GM19438 (cell line): ENCODE measurements at regions not wholly inside any gene's neighbourhood (a gene's known extent, or its start where the extent isn't known, plus 50 kb on each side); places are given as distances from the start of the nearest gene placed in this dataset.
"Not testable (repeated sequence)": the region's sequence is repeated elsewhere in the genome, so short reads cannot be mapped to it uniquely, and the experiment has no call there.

Experiments
- ATAC-seq: cut with Tn5 transposase; IDR thresholded peaks from one replicate; pipeline ENCODE4 v1.9.1; 2021; ENCODE audit warnings: low read depth; ENCODE audit not compliant: unreplicated experiment

DNA sequence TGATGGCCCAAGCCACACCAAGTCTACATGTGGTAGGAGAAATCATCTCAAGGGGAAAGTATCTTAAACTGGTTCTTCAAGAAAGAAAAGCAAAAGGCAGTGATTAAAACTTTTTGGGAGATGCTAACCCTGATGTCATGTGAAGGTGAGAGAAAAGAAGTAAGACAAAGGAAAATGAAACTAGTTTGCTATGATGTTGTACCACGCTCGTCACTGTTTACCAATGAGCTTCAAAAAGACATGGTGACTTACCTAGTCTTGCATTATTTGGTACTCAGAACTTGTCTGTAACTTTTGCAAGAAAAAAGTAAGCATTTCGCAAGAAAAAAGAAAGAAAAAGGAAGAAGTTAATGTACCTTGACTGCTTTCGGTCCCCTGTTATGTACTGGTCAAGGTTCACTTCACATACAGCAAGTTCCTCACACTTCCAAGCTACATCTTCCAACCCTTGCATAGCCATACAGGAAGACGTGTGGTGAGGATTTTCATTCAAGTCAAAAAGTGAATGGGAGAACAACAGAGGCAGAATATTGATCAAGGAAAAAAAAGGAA is 739.3 kb downstream of the NR2F1-AS1 start:
- no peak for ATAC-seq

DNA sequence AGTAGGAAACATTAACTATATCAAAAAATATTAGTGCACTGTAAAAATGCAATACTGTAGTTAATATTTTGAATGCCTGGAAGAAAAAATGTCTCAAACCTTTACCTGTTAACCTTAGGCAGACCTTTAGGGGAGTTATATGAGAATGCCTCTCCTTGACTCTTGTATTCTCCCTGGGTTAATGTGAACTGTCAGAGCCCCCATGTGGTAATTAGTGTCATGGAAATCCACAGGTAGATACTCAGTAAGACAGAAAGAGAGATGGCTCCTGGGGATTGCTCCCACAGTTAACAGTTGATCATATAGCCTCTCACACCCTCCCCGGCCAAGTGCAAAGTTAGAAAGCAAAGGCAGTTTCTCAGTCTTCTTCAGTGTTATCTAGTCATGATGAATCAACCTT is 742.8 kb downstream of the NR2F1-AS1 start:
- no peak for ATAC-seq

GRCh38 chr5:92836855-92837755 is 743.9 kb downstream of the NR2F1-AS1 start:
- ATAC-seq: no peak

DNA sequence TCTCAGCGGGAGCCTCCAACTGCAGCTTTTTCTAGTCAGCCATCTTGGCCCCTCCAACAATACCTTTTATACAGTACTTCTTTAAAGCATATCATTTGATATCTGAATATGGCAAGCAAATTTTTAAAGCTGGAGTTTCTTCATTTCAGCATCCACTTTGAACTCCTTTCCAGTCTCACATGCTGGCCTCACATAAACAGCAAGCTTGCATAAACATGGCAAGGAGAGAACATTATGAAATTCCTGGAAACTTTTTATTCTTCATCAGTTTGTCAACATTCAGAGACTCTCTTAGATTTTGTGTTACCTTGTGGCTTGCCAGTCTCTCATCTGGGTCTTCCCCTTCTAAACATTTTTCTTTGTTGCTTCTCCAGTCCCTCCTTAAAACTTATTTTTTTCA is 745.3 kb downstream of the NR2F1-AS1 start:
- ATAC-seq: no peak

DNA sequence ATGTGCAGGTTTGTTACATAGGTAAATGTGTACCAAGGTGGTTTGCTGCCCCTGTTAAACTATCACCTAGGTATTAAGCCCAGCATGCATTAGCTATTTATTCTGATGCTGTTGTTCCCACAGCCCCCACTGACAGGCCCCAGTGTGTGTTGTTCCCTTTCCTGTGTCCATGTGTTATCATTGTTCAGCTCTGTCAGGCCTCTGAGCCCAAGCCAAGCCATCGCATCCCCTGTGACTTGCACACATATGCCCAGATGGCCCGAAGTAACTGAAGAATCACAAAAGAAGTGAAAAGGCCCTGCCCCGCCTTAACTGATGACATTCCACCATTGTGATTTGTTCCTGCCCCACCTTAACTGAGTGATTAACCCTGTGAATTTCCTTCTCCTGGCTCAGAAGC is 757.5 kb downstream of the NR2F1-AS1 start:
- ATAC-seq: not testable (repeated sequence)

- ATAC-seq: no peak
Observed at GRCh38 chr5:92822183-92822582, 758.8 kb downstream of the NR2F1-AS1 start.

GRCh38 chr5:92809855-92810465 is 771.1 kb downstream of the NR2F1-AS1 start:
- no peak for ATAC-seq

- ATAC-seq: no peak
Observed at GRCh38 chr5:92808474-92808873, 772.5 kb downstream of the NR2F1-AS1 start.

DNA sequence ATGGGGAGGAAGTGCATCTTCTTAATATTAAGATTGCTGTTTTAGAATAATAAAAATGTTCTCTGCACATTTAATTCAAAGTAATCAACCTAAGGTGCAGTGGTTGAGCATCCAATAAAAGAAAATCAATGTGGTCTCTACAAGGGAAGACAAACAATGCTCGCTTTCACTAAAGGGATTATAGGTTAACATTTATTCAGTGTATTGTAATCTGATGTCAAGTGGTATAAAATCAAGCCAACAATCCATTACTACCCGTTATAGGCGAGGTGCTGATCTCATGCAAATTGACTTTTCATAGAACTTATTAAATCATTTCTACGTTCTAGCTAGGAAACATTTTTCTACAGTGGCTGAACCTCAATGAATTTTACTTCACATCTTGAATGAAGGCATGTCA is 773.9 kb downstream of the NR2F1-AS1 start:
- ATAC-seq: no peak

DNA sequence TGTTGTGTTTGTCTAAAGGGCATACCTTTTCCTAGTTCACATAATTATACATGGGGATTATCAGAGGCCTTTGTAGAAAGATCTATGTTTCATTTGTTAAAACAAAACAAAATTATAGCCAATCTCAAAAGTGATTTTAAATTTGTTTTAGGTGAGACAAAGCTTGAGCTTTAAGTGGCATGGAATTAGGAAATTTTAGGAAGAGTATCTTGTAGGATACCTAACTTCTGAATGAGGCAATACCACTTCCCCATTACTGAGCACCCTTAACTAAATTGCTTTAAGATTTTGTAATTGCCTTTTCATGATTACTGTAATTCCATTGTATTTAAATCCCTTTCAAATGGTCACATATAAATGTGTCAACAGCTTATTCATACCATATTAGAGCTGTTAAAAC is 775.6 kb downstream of the NR2F1-AS1 start:
- no peak for ATAC-seq

DNA sequence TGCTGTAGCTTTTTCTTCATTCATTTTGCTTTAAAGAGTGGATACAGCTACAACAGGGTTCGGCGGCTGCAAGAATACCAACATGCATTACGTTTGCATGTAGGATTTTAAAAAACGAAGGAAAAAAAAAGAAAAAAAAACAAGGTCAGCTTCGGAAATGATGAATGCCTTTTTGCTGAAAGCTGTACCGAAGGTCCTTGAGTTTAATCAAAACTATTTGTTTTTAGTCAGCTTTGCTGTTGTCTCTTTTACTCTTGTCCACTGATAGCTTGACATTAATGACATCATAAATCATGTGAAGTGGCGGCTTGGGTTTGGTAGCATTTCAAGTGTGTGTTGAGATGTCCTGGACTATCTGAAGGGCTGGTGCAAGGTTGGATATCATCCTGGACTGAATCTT is 779.1 kb downstream of the NR2F1-AS1 start:
- no peak for ATAC-seq

- ATAC-seq: no peak
Observed at GRCh38 chr5:92800365-92800764, 780.7 kb downstream of the NR2F1-AS1 start.

DNA sequence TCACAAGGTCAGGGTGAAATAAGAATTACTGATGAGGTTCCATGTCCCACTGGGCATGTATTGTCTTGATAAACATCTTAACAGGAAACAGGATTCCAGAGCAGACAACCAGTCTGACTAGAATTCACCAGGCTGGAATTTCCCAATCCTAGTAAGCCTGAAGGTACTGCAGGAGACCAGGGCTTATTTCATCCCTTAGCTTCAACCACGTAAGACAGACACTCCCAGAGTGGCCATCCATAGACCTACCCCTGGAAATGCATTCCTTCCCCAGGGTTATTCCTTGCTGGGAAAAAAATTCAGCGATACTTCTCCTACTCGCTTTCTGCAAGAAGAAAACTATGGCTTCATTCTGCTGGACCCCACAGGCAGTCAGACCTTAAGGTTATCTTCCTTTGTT is 785.4 kb downstream of the NR2F1-AS1 start:
- no peak for ATAC-seq

GRCh38 chr5:92780057-92780456 is 801.0 kb downstream of the NR2F1-AS1 start:
- ATAC-seq: no peak

GRCh38 chr5:92779536-92779935 is 801.5 kb downstream of the NR2F1-AS1 start:
- no peak for ATAC-seq

- no peak for ATAC-seq
Observed at GRCh38 chr5:92778261-92778660, 802.8 kb downstream of the NR2F1-AS1 start.

- no peak for ATAC-seq
Observed at GRCh38 chr5:92777421-92777820, 803.6 kb downstream of the NR2F1-AS1 start.

DNA sequence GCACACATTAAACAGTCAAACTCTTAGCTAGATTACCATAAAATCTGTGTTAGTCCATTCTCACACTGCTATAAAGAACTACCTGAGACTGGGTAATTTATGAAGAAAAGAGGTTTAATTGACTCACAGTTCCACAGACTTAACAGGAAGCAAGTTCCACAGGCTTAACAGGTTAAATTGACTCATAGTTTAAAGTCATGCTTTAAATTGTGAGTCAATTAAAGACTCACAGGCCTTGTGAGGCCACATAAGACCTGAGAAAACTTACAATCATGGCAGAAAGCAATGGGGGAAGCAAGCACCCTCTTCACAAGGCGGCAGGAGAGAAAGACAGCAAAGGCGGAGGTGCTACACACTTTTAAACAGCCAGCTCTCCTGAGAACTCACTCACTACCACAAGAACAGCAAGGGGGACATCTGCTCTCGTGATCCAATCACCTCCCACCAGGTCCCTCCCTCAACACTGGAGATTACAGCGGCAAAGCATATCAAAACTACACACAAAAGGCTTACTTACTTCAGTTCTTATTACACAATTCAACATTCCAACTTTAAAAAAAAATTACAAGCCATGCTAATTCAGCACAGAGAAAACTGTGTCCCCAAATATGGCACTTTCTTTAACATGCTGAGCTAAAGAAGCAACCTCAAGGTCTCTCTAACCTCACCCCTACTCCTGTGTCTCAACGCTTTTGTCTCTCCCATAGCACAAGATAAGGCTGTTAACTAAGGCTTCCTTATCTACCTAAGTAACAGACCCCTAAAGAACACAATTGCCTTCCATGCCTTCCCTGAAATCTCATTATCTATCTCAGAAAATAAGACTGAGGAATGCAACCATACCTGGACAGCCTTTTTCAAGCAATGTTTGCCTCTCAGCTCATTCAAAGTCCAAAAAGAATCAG is 805.1 kb downstream of the NR2F1-AS1 start:
- no peak for ATAC-seq

DNA sequence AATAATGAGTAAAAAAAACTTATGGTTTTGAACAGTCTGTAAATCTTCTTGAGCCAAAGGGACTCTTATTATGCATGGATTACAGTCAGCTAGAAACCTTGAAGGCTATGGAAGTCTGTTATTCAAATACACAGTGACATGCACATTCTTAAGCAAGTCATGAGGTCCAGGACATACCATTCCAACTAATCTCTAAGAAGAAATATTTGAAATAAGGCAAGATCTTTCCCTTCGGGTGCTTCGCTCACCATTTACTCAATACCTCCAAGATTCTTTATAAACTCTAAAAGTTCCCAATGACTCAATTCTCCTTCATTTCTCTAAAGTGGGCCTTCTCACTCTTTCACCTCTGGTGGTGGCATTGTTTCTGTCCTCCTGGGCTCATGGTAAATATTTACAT is 811.0 kb downstream of the NR2F1-AS1 start:
- no peak for ATAC-seq

- ATAC-seq: no peak
Observed at GRCh38 chr5:92761585-92761984, 819.4 kb downstream of the NR2F1-AS1 start.

- ATAC-seq: no peak
Observed at GRCh38 chr5:92760550-92760949, 820.5 kb downstream of the NR2F1-AS1 start.
